Mucosa of descending colon (tissue), 3 donors: ENCODE measurements at regions not wholly inside any gene's neighbourhood (a gene's known extent, or its start where the extent isn't known, plus 50 kb on each side); places are given as distances from the start of the nearest gene placed in this dataset.

Experiments used
- ATAC-seq: fragments of 200-7000 bp; cut with Tn5 transposase; one replicate; pipeline ENCODE4 v1.9.1; 2020; ENCODE audit warnings: mild to moderate bottlenecking, moderate library complexity
- DNase-seq, 3 donors: peaks; one replicate each; pipeline ENCODE4 v3.0.0-alpha.2; 2020
- H3K36me3 ChIP-seq: fragments of 200-600 bp; one replicate; pipeline ENCODE4 v1.8.0; 2021; ENCODE audit warnings: low read depth, mild to moderate bottlenecking
- H3K4me1 ChIP-seq: fragments of 200-600 bp; one replicate; pipeline ENCODE4 v1.8.0; 2021; ENCODE audit warnings: low read depth, mild to moderate bottlenecking
- H3K4me3 ChIP-seq: fragments of 200-600 bp; one replicate; pipeline ENCODE4 v1.8.0; 2021; ENCODE audit warnings: mild to moderate bottlenecking
- H3K9me3 ChIP-seq: fragments of 200-600 bp; one replicate; pipeline ENCODE4 v1.8.0; 2021; ENCODE audit warnings: mild to moderate bottlenecking
- CTCF ChIP-seq: fragments of 200-600 bp; IDR thresholded peaks from one replicate; pipeline ENCODE4 v1.8.0; 2022; ENCODE audit warnings: antibody characterized with exemption, mild to moderate bottlenecking
- intact Hi-C, 2 donors: fragments of 100-400 bp; cut with DNase I in 1 of 2; cut with micrococcal nuclease in 1 of 2; formaldehyde crosslinking; loops; one replicate each; pipeline versions ENCODE4 v1.11.0 to v1.11.1; 2022; cut with DNase I, micrococcal nuclease
- donor health status: DM: no; HTN: no; CAD: no; lungs with moderate emphysema.
- donor health status: DM: no; HTN: no; CAD: no.
- donor health status: DM: no; HTN: yes; CAD: no.

GRCh38 chr1:221022331-221022730 is 143.1 kb downstream of the HLX start:
- TF ChIP-seq CTCF: no peak
- ATAC-seq: no peak
- intact Hi-C loops: no loop called here
- Histone ChIP-seq H3K36me3 (no peaks in the 10 kb centered on the region), H3K9me3 (no peaks in the 10 kb centered on the region), H3K4me3 (no peak overlapping the region), H3K4me1 (no peaks in the 10 kb centered on the region)
- no peak for DNase-seq

- no peak overlapping the region for H3K4me3 ChIP-seq
- H3K9me3 ChIP-seq: no peaks in the 10 kb centered on the region
- no peaks in the 10 kb centered on the region for H3K36me3 ChIP-seq
- intact Hi-C loops: no loop called here
- DNase-seq (no peak), ATAC-seq (no peak)
- TF ChIP-seq CTCF: no peak
- no peaks in the 10 kb centered on the region for H3K4me1 ChIP-seq
Observed at GRCh38 chr1:221023482-221023881, 144.2 kb downstream of the HLX start.

- H3K36me3 ChIP-seq: no peaks in the 10 kb centered on the region
- ATAC-seq (no peak), DNase-seq (no peak)
- H3K4me3 ChIP-seq: no peak overlapping the region
- TF ChIP-seq CTCF: no peak
- intact Hi-C loops: no loop called here
- H3K4me1 ChIP-seq: no peaks in the 10 kb centered on the region
- no peaks in the 10 kb centered on the region for H3K9me3 ChIP-seq
Observed at GRCh38 chr1:221025501-221025900, 146.3 kb downstream of the HLX start.

- Histone ChIP-seq H3K4me3 (no peak overlapping the region), H3K4me1 (no peaks in the 10 kb centered on the region), H3K36me3 (no peaks in the 10 kb centered on the region), H3K9me3 (no peaks in the 10 kb centered on the region)
- peak; percentile 13 for ATAC-seq
- no peak for TF ChIP-seq CTCF
- intact Hi-C loops: no loop called here
- DNase-seq: no peak
Observed at GRCh38 chr1:221025956-221026355, 146.7 kb downstream of the HLX start.

GRCh38 chr1:221029981-221030649 is 150.9 kb downstream of the HLX start:
- H3K4me1 ChIP-seq: no peaks in the 10 kb centered on the region
- DNase-seq: no peak
- H3K4me3 ChIP-seq: no peak overlapping the region
- ATAC-seq: no peak
- H3K9me3 ChIP-seq: no peaks in the 10 kb centered on the region
- no peaks in the 10 kb centered on the region for H3K36me3 ChIP-seq
- intact Hi-C loops: no loop called here
- no peak for TF ChIP-seq CTCF

GRCh38 chr1:221030990-221031389 is 151.7 kb downstream of the HLX start:
- no peak overlapping the region for H3K4me3 ChIP-seq
- DNase-seq (no peak), ATAC-seq (no peak)
- no peak for TF ChIP-seq CTCF
- no peaks in the 10 kb centered on the region for H3K9me3 ChIP-seq
- H3K36me3 ChIP-seq: no peaks in the 10 kb centered on the region
- intact Hi-C loops: no loop called here
- no peaks in the 10 kb centered on the region for H3K4me1 ChIP-seq
